K562 (cell line): ENCODE measurements at regions not wholly inside any gene's neighbourhood (a gene's known extent, or its start where the extent isn't known, plus 50 kb on each side); places are given as distances from the start of the nearest gene placed in this dataset.

Experiments used
- BCLAF1 ChIP-seq, 2 experiments: fragments of 450-650 bp in 1 of 2; IDR thresholded peaks; 2 replicates each; pipeline ENCODE4 v1.6.1; 2011 to 2017; ENCODE audit warnings: low read depth in 2 of 2, antibody characterized with exemption in 1 of 2, borderline replicate concordance in 1 of 2, low read length in 1 of 2, mild to moderate bottlenecking in 1 of 2, mixed read lengths in 1 of 2; ENCODE audit not compliant: control insufficient read depth in 1 of 2
- CTCF ChIP-seq, 3 experiments: IDR thresholded peaks in 2 of 3; conservative IDR thresholded peaks in 1 of 3; 2 replicates each; pipeline ENCODE4 v1.5.1; 2011 to 2012; ENCODE audit warnings: low read length in 3 of 3, mild to moderate bottlenecking in 3 of 3, control low read depth in 2 of 3, improper control_type of control experiment in 1 of 3, inconsistent platforms in 1 of 3, low read depth in 1 of 3, mixed read lengths in 1 of 3, moderate library complexity in 1 of 3; ENCODE audit not compliant: insufficient read depth in 2 of 3
- FOXK1 ChIP-seq: sonication (generic); formaldehyde crosslinking; IDR thresholded peaks from 2 replicates; pipeline ENCODE4 v1.8.0; 2022; ENCODE audit warnings: missing genetic modification reagents, mild to moderate bottlenecking, borderline replicate concordance
- GABPA ChIP-seq: fragments of 200-800 bp; sonication (Bioruptor generic); conservative IDR thresholded peaks from 2 replicates; pipeline ENCODE4 v1.6.1; 2016; ENCODE audit warnings: low read depth, missing genetic modification characterization, missing compliant biosample characterization
- HMG20B ChIP-seq: fragments of 250-450 bp; sonication (Bioruptor Pico); IDR thresholded peaks from 2 replicates; pipeline ENCODE4 v1.5.0; 2021; ENCODE audit warnings: mild to moderate bottlenecking
- MAFK ChIP-seq: IDR thresholded peaks from 2 replicates; pipeline ENCODE4 v1.6.1; 2011; ENCODE audit warnings: low read length, improper control_type of control experiment
- MXI1 ChIP-seq: IDR thresholded peaks from 2 replicates; pipeline ENCODE4 v1.6.1; 2011; ENCODE audit warnings: low read depth, mild to moderate bottlenecking, improper control_type of control experiment, low read length
- PRDM10 ChIP-seq: fragments of 450-650 bp; IDR thresholded peaks from 2 replicates; pipeline ENCODE4 v1.6.1; 2018; ENCODE audit not compliant: partially characterized antibody
- RFX5 ChIP-seq: IDR thresholded peaks from 2 replicates; pipeline ENCODE4 v1.6.1; 2011; ENCODE audit warnings: low read depth, mild to moderate bottlenecking, improper control_type of control experiment, low read length
- SLC30A9 ChIP-seq: fragments of 250-450 bp; sonication (Bioruptor Pico); IDR thresholded peaks from 2 replicates; pipeline ENCODE4 v1.8.0; 2022; ENCODE audit warnings: mild to moderate bottlenecking, moderate library complexity
- TGIF2 ChIP-seq: sonication (generic); formaldehyde crosslinking; IDR thresholded peaks from 2 replicates; pipeline ENCODE4 v1.8.1; 2022; ENCODE audit warnings: mild to moderate bottlenecking, missing genetic modification reagents, moderate library complexity
- ZNF121 ChIP-seq: sonication (generic); formaldehyde crosslinking; conservative IDR thresholded peaks from 2 replicates; pipeline ENCODE4 v1.8.0; 2022; ENCODE audit warnings: missing genetic modification reagents
- ZNF644 ChIP-seq: fragments of 200-800 bp; sonication (Bioruptor generic); IDR thresholded peaks from 2 replicates; pipeline ENCODE4 v1.6.1; 2016; ENCODE audit warnings: low read depth, missing genetic modification characterization, missing compliant biosample characterization
- TF ChIP-seq, protein P1 (sequence below): sonication (generic); formaldehyde crosslinking; IDR thresholded peaks from 2 replicates; pipeline ENCODE4 v1.8.0; 2022; ENCODE audit warnings: missing genetic modification reagents, mild to moderate bottlenecking, borderline replicate concordance

- no peak for TF ChIP-seq SLC30A9 (CRISPR knock-in tag)
- no peak for TF ChIP-seq ZNF121 (CRISPR knock-in tag)
- no peak for TF ChIP-seq MXI1
- no peak for TF ChIP-seq PRDM10
- TF ChIP-seq CTCF (IDR thresholded peaks at IDR 0.05 in 2 of 3, conservative IDR thresholded peaks at IDR 0.05 in 1 of 3; ENCODE audit: insufficient read depth in 2 of 3, low read depth in 1 of 3, low read length in 3 of 3): no peak
- no peak for TF ChIP-seq BCLAF1 (IDR thresholded peaks at IDR 0.05; ENCODE audit: borderline replicate concordance in 1 of 2, control insufficient read depth in 1 of 2, low read depth in 2 of 2, low read length in 1 of 2)
- no peak for TF ChIP-seq HMG20B
- no peak for TF ChIP-seq TGIF2 (CRISPR knock-in tag)
- TF ChIP-seq ZNF644 (tag): no peak
- TF ChIP-seq, protein P1, sequence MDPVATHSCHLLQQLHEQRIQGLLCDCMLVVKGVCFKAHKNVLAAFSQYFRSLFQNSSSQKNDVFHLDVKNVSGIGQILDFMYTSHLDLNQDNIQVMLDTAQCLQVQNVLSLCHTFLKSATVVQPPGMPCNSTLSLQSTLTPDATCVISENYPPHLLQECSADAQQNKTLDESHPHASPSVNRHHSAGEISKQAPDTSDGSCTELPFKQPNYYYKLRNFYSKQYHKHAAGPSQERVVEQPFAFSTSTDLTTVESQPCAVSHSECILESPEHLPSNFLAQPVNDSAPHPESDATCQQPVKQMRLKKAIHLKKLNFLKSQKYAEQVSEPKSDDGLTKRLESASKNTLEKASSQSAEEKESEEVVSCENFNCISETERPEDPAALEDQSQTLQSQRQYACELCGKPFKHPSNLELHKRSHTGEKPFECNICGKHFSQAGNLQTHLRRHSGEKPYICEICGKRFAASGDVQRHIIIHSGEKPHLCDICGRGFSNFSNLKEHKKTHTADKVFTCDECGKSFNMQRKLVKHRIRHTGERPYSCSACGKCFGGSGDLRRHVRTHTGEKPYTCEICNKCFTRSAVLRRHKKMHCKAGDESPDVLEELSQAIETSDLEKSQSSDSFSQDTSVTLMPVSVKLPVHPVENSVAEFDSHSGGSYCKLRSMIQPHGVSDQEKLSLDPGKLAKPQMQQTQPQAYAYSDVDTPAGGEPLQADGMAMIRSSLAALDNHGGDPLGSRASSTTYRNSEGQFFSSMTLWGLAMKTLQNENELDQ (CRISPR knock-in tag): no peak
- no peak for TF ChIP-seq GABPA (tag)
- no peak for TF ChIP-seq FOXK1 (CRISPR knock-in tag)
- TF ChIP-seq RFX5: no peak
- TF ChIP-seq MAFK: no peak
Measured at GRCh38 chr17:70976447-70976846, 807.1 kb downstream of the KCNJ2 start.
